HG02610 (cell line): ENCODE measurements at regions not wholly inside any gene's neighbourhood (a gene's known extent, or its start where the extent isn't known, plus 50 kb on each side); places are given as distances from the start of the nearest gene placed in this dataset.
"Not testable (repeated sequence)": the region's sequence is repeated elsewhere in the genome, so short reads cannot be mapped to it uniquely, and the experiment has no call there.

ENCODE experiments used
- ATAC-seq: cut with Tn5 transposase; IDR thresholded peaks from one replicate; pipeline ENCODE4 v1.9.1; 2021; ENCODE audit warnings: mild to moderate bottlenecking, moderate library complexity; ENCODE audit not compliant: unreplicated experiment

GRCh38 chr2:150120326-150120955 lies 367.0 kb downstream of the RND3 start:
- ATAC-seq, result no peak

DNA sequence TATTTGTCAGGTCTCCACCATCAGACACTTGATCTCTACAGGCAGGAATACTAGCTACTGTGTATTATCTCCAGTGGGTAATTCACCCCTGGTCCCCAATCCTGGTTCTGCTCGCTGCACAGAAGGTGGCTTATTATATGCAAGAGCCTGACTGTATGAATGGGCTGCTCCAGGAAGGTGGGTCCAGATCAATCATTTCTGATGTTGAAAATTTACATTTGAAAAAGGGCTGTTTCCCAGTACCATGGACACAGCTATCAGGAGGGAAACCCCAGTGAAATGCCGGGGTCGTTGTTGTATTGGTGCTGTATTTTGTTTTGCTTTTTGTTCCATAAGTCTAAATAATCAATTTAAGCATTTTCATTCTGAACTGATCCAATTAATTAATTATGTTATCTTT lies 367.6 kb downstream of the RND3 start:
- no peak for ATAC-seq

DNA sequence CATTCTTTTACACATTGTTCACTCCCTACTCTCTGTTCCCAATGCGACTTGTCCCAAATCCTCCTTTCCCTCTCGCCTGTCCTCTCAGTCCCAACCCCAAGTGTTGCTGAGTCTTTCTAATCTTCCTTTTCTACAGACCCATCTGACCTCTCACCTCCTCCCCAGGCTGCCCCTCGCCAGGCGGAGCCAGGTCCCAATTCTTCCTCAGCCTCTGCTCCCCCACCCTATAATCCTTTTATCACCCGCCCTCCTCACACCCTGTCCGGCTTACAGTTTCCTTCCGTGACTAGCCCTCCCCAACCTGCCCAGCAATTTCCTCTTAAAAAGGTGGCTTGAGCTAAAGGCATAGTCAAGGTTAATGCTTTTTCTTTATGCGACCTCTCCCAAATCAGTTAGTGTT lies 373.4 kb downstream of the RND3 start:
- not testable (repeated sequence) for ATAC-seq

DNA sequence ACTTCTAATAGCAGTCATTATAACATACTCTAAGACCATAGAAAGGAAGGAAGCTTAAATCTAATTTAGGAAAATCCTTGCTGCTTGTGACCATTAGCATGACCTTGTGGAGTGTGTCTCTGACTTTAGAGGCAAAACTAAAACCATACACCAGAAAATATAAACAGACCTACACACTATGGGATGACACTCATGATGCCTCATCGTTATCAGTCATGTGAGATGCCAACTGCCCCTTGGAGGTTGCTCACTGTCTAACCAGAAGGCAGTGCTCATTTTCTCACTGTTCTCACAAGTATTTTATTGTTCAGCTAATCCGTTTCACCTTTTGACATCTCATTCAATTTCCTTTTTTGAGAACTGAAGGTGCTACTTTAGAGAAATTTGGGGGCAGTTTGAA lies 376.9 kb downstream of the RND3 start:
- no peak for ATAC-seq

DNA sequence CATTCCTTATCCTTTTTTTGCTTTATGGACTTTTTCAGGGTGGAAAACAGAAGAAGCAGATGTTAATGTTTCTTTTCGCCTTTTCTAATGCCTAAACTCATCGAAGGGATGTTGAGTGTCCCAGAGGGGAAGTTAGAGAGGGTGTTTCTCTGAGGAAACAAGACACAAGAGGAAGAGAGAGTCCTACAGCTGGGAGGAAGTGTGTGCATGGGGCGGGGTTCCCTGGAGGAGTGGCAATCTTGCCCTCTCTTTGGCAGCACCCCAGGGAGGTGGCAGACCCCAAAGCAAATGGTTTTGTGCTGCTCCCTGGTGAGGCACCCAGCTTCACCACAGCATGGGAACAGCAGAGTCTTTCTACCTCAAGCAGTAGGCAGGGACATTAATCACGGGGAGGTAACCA lies 377.6 kb downstream of the RND3 start:
- ATAC-seq, result no peak

- ATAC-seq, result no peak
These were observed 378.4 kb downstream of the RND3 start for GRCh38 chr2:150109028-150109427.

- no peak for ATAC-seq
These were observed 379.7 kb downstream of the RND3 start for GRCh38 chr2:150107816-150108215.

DNA sequence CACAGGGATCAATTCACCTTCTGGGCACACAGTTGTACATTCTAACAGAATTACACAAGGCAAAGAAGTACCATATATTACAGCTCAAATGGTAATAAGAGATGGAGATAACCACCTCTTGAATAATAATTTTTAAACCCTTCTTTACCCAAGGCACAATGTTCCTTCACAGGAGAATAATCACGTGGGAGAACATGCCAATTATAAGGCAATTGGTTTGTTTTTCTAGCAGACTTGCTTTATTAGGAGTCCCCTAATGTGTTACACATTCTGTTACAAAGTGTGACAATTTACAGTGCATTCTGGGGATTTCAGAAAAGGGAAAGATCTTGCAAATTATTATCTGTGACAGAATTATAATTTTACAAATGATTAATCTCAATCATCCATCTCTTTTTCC lies 380.3 kb downstream of the RND3 start:
- no peak for ATAC-seq

GRCh38 chr2:150101947-150102346 lies 385.5 kb downstream of the RND3 start:
- ATAC-seq, result no peak

DNA sequence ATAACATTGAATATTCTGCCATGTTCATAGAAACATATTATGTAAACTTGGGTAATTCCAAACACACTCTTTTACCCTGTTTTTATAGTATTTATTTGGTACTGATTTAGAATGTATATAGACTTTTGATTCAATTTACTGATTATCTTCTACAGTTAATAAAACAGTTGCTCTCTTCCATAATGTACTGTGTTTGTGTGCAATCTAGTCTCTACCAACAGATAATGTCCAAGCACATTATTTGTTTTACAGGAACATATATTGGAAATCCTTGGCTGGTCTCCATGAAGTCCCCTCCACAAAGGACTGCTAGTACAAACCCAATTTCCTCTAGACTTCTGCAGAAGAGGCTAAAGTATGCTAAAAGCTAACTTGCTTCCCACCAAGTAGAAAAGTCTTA lies 386.6 kb downstream of the RND3 start:
- no peak for ATAC-seq

GRCh38 chr2:150100336-150100735 lies 387.1 kb downstream of the RND3 start:
- no peak for ATAC-seq

DNA sequence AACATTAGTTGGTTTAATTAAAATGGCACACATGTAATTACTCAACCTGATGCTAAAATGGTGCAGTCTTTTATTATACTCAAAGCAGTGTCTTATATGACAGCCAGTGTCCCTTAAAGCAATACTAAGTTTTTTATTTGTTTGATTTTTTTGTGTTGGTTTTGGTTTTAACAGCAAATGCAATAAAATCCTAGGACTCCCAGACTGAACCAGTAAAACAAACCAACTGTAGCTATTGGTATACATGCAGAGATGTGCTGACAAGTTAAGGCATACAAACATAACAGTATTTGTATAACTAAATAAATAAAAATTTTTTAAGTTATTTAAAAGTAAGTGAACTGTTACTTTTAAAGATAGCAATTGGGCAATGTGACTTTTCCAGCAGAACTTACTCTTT lies 387.7 kb downstream of the RND3 start:
- ATAC-seq, result no peak

- no peak for ATAC-seq
These were observed 389.5 kb downstream of the RND3 start for GRCh38 chr2:150097901-150098531.

DNA sequence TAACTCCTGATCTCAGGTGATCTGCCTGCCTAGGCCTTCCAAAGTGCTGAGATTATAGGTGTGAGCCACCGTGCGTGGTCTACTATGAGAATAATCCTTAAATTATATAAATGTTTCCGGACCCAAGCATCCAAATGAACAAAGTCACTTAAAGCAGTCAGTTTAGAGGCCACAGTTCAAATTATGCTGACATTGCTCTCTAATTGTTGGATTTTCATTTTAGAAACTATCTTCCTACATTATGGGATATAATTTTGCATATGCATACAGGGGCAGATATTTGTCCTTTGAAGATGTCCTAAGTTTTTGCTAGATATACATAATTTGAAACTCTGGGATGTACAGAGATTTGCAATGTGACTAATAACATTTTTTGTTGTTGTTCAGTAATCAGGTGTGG lies 390.1 kb downstream of the RND3 start:
- no peak for ATAC-seq

DNA sequence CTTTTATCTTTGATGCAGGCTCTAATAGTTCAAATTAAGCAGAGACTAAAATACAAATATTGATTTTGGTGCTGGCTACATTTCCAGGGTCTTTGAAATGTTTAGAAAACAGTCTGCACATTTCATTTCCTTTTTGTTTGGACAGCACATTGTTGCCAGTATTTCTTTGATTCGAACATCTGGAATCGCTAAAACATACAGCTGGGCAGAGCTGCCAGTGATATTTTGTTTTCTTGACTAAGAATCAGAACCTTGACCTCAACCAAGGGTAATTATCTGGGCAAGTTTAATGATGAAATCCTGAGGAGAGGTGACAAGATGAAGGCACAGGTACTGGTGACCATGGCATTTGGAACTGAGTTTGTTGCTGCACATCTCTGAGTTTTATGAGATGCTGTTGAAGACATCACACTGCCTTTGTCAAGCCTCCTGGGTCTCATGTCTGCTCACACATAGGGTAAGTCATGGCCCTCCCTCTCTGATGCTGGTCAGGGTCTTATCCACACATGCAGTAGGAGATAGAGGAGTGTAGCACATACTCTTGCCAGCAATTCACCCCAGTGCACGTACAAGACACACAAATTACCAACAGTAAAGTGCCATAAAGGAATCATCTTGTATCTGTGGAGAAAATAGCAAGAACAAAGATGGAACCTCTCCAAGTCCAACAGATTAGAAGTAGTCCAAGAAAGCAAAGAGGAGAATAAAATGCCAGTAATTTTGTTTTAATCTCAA lies 391.9 kb downstream of the RND3 start:
- no peak for ATAC-seq

GRCh38 chr2:150091846-150092245 lies 395.6 kb downstream of the RND3 start:
- ATAC-seq, result no peak

DNA sequence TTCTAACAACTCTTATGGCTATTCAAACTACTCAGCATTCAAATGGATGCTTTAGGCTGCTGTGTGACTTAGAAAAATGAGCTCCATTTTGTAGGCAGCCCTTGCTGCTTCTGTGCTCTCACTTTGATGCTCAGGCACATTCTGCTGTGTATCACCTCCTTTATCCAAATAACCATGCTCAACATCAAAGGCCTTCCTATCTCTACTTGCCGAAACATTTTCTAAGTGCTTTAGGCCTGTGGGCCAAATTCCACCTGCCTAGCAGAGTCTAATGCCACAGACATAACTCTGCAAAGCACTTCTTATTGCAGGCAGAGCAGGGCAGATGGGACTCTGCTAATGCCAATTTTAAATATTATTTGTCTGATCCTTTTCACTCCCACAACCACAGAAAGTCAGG lies 397.4 kb downstream of the RND3 start:
- ATAC-seq, result no peak

- ATAC-seq, result no peak
These were observed 398.9 kb downstream of the RND3 start for GRCh38 chr2:150088538-150088937.

DNA sequence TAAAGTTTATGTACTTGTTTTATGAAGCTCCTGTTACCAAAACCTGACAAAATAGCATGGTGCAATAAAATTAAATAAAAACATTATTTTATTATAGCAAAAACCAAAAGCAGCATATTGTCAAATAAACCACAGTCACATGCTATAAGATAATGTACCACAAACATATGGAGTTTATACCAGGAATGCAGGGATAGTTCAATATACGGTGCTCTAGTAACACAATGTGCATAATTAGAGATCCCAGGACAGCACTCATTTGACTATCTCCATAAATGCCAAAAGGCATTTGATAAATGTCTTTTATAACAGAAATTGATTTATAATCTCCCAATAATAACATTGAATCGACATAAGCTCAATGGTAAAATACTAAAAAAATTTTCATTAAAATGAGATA lies 402.0 kb downstream of the RND3 start:
- ATAC-seq, result no peak

GRCh38 chr2:150081775-150082481 lies 405.5 kb downstream of the RND3 start:
- no peak for ATAC-seq

GRCh38 chr2:150076281-150076680 lies 411.2 kb downstream of the RND3 start:
- no peak for ATAC-seq

- ATAC-seq, result no peak
These were observed 411.6 kb downstream of the RND3 start for GRCh38 chr2:150075831-150076230.
